ENCODE measurements at regions not wholly inside any gene's neighbourhood (a gene's known extent, or its start where the extent isn't known, plus 50 kb on each side); places are given as distances from the start of the nearest gene placed in this dataset.

DNA sequence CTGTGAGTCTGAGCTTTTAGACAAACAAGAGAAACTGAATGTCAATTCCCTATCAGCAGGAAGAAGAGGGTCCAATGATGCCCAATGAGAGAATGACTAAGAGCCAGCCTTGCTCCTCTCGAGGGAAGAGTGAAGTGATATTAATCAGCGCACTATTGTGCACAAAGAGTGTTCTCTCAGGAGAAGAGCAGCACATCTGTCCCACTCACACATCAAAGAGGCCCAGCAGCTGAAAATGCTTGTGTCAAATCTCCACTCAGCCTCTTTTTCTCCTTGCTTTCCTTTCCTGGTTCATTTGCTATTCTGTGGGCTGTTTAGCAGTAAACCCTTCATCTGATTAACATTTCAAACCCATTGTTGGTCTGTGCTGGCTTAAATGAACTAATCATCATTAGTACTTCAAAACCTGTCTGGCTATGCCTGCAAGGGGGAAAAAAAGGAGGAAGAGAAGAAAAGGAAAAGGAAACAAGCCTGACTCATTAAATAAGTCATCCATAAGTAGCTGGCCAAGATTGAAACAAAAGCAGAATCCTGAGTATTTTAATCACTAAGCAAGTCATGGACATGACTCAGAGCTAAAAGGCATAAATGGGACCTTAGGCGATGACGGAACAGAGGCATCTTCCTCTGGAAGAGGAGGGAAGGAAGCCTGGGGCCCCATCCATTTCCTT lies 912.7 kb downstream of the TUSC7 start (continued):
- TF ChIP-seq, protein P1, sequence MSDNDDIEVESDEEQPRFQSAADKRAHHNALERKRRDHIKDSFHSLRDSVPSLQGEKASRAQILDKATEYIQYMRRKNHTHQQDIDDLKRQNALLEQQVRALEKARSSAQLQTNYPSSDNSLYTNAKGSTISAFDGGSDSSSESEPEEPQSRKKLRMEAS (IDR thresholded peaks at IDR 0.05; ENCODE audit: low read depth), result peak; percentile 24; the same call in 1 of the 2 replicates
- TF ChIP-seq GABPA (IDR thresholded peaks at IDR 0.05; ENCODE audit: low read depth), result no peak

DNA sequence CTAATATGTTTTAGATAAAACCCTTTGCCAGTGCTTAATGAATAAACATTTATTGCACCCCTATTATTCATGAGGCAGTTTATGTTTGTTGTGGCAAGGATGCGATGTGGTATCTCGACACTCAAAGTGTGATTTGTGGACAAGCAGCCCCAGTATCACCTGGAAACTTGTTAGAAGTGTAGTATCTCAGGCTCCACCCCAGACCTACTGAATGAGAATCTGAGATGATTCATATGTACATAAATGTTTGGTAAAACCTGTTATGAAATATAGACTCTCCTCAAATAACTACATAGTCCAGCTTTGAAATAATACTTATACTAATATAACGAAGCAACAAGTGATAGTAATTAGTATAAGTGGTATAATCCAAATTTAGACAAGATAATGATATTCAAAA lies 914.8 kb downstream of the TUSC7 start:
- H3F3A ChIP-seq (replicated peaks; ENCODE audit: insufficient read depth), result peaks cover 16% of the 10 kb centered on the region
- H3K9me3 ChIP-seq, result no peaks in the 10 kb centered on the region
- ChIA-PET POLR2A (no interaction called here), CTCF (no interaction called here)
- H3K27ac ChIP-seq (ENCODE audit: low read depth in 2 of 2, low read length in 1 of 2), result no peak overlapping the region
- H3K79me2 ChIP-seq (ENCODE audit: insufficient read depth), result no peaks in the 10 kb centered on the region
- no peaks in the 10 kb centered on the region for H3K36me3 ChIP-seq (replicated peaks in 1 of 2; ENCODE audit: control insufficient read depth in 1 of 2, insufficient read depth in 2 of 2, low read length in 1 of 2)
- no peaks in the 10 kb centered on the region for H3K9me2 ChIP-seq
- no peaks in the 10 kb centered on the region for H4K20me1 ChIP-seq (ENCODE audit: insufficient read depth)
- H3K4me2 ChIP-seq, result no peak overlapping the region
- H3K27me3 ChIP-seq (ENCODE audit: insufficient read depth), result no peaks in the 10 kb centered on the region
- H3K9ac ChIP-seq, result no peak overlapping the region
- DNase-seq, result no peak
- peaks cover 4 to 14% of the 10 kb centered on the region in 2 experiments; a peak in 3 of 4 replicates for H3K4me1 ChIP-seq (ENCODE audit: control insufficient read depth in 1 of 2, insufficient read depth in 2 of 2, low read depth in 1 of 2, low read length in 1 of 2)
- no peak overlapping the region for H3K4me3 ChIP-seq (ENCODE audit: low read depth in 2 of 2, low read length in 1 of 2)
- TF ChIP-seq RFX5 (IDR thresholded peaks at IDR 0.05; ENCODE audit: low read length) (no peak), RCOR1 (IDR thresholded peaks at IDR 0.05; ENCODE audit: low read length) (no peak), MEF2A (IDR thresholded peaks at IDR 0.05; ENCODE audit: borderline replicate concordance, low read depth) (no peak), SIN3A (IDR thresholded peaks at IDR 0.05; ENCODE audit: borderline replicate concordance, low read depth, low read length) (no peak)
- 85% methylated on average over 3 of the region's 3 CpGs for WGBS (ENCODE audit: low lambda C conversion rate)
- no peak overlapping the region for H2AFZ ChIP-seq (ENCODE audit: low read depth)

DNA sequence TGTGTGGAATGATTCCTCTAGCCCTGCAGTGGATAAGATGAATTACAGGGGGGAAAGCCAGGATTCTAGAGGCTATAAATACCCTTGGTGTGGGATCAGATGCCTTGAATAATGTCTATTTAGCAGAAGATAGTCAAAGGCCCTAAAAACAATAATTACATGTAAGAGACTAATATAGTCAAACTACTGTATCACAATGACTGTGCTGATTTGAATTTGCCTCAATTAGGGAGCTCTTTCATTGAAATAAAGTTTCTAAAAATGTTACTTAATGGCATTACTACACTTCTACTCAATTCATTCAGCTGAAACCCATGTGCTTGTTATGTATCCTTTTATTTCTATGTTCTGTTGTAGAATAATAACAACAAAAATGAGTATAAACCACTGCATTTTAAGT lies 915.6 kb downstream of the TUSC7 start:
- Histone ChIP-seq H3K4me1 (ENCODE audit: control insufficient read depth in 1 of 2, insufficient read depth in 2 of 2, low read depth in 1 of 2, low read length in 1 of 2) (peaks cover 6 to 21% of the 10 kb centered on the region in 2 experiments; a peak in 3 of 4 replicates), H3K27me3 (ENCODE audit: insufficient read depth) (no peaks in the 10 kb centered on the region), H3K4me2 (no peak overlapping the region), H3K9ac (no peak overlapping the region), H3K4me3 (ENCODE audit: low read depth in 2 of 2, low read length in 1 of 2) (no peak overlapping the region), H4K20me1 (ENCODE audit: insufficient read depth) (no peaks in the 10 kb centered on the region), H3K36me3 (replicated peaks in 1 of 2; ENCODE audit: control insufficient read depth in 1 of 2, insufficient read depth in 2 of 2, low read length in 1 of 2) (no peaks in the 10 kb centered on the region), H3K27ac (ENCODE audit: low read depth in 2 of 2, low read length in 1 of 2) (no peak overlapping the region), H3F3A (replicated peaks; ENCODE audit: insufficient read depth) (peaks cover 16% of the 10 kb centered on the region), H3K9me3 (no peaks in the 10 kb centered on the region), H2AFZ (ENCODE audit: low read depth) (no peak overlapping the region), H3K79me2 (ENCODE audit: insufficient read depth) (no peaks in the 10 kb centered on the region), H3K9me2 (no peaks in the 10 kb centered on the region)
- ChIA-PET CTCF (no interaction called here), POLR2A (no interaction called here)
- TF ChIP-seq, protein P2, sequence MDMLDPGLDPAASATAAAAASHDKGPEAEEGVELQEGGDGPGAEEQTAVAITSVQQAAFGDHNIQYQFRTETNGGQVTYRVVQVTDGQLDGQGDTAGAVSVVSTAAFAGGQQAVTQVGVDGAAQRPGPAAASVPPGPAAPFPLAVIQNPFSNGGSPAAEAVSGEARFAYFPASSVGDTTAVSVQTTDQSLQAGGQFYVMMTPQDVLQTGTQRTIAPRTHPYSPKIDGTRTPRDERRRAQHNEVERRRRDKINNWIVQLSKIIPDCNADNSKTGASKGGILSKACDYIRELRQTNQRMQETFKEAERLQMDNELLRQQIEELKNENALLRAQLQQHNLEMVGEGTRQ (IDR thresholded peaks at IDR 0.05; ENCODE audit: borderline replicate concordance, low read depth, low read length), result no peak
- no peak for TF ChIP-seq TCF12 (IDR thresholded peaks at IDR 0.05)
- TF ChIP-seq TEAD4 (IDR thresholded peaks at IDR 0.05; ENCODE audit: borderline replicate concordance, insufficient read depth), result no peak
- TF ChIP-seq TAF1 (IDR thresholded peaks at IDR 0.05; ENCODE audit: borderline replicate concordance, low read depth, low read length), result no peak
- TF ChIP-seq, protein P3, sequence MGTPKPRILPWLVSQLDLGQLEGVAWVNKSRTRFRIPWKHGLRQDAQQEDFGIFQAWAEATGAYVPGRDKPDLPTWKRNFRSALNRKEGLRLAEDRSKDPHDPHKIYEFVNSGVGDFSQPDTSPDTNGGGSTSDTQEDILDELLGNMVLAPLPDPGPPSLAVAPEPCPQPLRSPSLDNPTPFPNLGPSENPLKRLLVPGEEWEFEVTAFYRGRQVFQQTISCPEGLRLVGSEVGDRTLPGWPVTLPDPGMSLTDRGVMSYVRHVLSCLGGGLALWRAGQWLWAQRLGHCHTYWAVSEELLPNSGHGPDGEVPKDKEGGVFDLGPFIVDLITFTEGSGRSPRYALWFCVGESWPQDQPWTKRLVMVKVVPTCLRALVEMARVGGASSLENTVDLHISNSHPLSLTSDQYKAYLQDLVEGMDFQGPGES (IDR thresholded peaks at IDR 0.05; ENCODE audit: low read depth, low read length), result no peak
- TF ChIP-seq NRF1 (IDR thresholded peaks at IDR 0.05; ENCODE audit: low read depth, low read length), result no peak
- no peak for TF ChIP-seq JUND (IDR thresholded peaks at IDR 0.05)
- TF ChIP-seq POLR2AphosphoS5 (IDR thresholded peaks at IDR 0.05; ENCODE audit: low read depth, low read length), result no peak
- no peak for TF ChIP-seq GABPA (IDR thresholded peaks at IDR 0.05; ENCODE audit: low read depth)
- TF ChIP-seq SIN3A (IDR thresholded peaks at IDR 0.05; ENCODE audit: borderline replicate concordance, low read depth, low read length), result no peak
- no peak for TF ChIP-seq FOXM1 (IDR thresholded peaks at IDR 0.05; ENCODE audit: low read depth)
- TF ChIP-seq CHD2 (IDR thresholded peaks at IDR 0.05; ENCODE audit: low read length, partially characterized antibody), result no peak
- no peak for TF ChIP-seq RXRA (IDR thresholded peaks at IDR 0.05; ENCODE audit: borderline replicate concordance, low read depth)
- no peak for TF ChIP-seq RFX5 (IDR thresholded peaks at IDR 0.05; ENCODE audit: low read length)
- no peak for TF ChIP-seq MXI1 (IDR thresholded peaks at IDR 0.05; ENCODE audit: low read depth, low read length)
- TF ChIP-seq RAD21 (IDR thresholded peaks at IDR 0.05; ENCODE audit: low read length), result no peak
- TF ChIP-seq, protein P4, sequence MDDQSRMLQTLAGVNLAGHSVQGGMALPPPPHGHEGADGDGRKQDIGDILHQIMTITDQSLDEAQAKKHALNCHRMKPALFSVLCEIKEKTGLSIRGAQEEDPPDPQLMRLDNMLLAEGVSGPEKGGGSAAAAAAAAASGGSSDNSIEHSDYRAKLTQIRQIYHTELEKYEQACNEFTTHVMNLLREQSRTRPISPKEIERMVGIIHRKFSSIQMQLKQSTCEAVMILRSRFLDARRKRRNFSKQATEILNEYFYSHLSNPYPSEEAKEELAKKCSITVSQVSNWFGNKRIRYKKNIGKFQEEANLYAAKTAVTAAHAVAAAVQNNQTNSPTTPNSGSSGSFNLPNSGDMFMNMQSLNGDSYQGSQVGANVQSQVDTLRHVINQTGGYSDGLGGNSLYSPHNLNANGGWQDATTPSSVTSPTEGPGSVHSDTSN (IDR thresholded peaks at IDR 0.05), result no peak
- no peak for TF ChIP-seq EZH2phosphoT487 (IDR thresholded peaks at IDR 0.05; ENCODE audit: borderline replicate concordance, low read depth)
- TF ChIP-seq, protein P5, sequence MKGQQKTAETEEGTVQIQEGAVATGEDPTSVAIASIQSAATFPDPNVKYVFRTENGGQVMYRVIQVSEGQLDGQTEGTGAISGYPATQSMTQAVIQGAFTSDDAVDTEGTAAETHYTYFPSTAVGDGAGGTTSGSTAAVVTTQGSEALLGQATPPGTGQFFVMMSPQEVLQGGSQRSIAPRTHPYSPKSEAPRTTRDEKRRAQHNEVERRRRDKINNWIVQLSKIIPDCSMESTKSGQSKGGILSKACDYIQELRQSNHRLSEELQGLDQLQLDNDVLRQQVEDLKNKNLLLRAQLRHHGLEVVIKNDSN (IDR thresholded peaks at IDR 0.05; ENCODE audit: borderline replicate concordance, low read depth), result no peak
- DNase-seq, result no peak
